Neural cell (in vitro differentiated cells): ENCODE measurements at regions not wholly inside any gene's neighbourhood (a gene's known extent, or its start where the extent isn't known, plus 50 kb on each side); places are given as distances from the start of the nearest gene placed in this dataset.

Source experiments
- EZH2 ChIP-seq: fragments of 200-600, 300-800 bp; shearing (Covaris generic), sonication (generic); IDR thresholded peaks from 2 replicates; pipeline ENCODE4 v1.6.1; 2014; ENCODE audit warnings: antibody characterized with exemption, low read length, borderline replicate concordance, mild to moderate bottlenecking; ENCODE audit not compliant: insufficient read depth, poor library complexity, severe bottlenecking
- POLR2AphosphoS5 ChIP-seq: IDR thresholded peaks from 2 replicates; pipeline ENCODE4 v1.6.1; 2012
- RAD21 ChIP-seq: fragments of 450-650 bp; conservative IDR thresholded peaks from 2 replicates; pipeline ENCODE4 v1.6.1; 2014; ENCODE audit warnings: antibody characterized with exemption, mild to moderate bottlenecking, moderate library complexity
- TAF1 ChIP-seq: IDR thresholded peaks from 2 replicates; pipeline ENCODE4 v1.6.1; 2012; ENCODE audit warnings: low read depth
- TF ChIP-seq, protein P1 (sequence below): fragments of 450-650 bp; IDR thresholded peaks from 2 replicates; pipeline ENCODE4 v1.5.1; 2014; ENCODE audit warnings: antibody characterized with exemption, mild to moderate bottlenecking, moderate library complexity; ENCODE audit not compliant: poor library complexity, severe bottlenecking
- TF ChIP-seq, protein P2 (sequence below): IDR thresholded peaks from 2 replicates; pipeline ENCODE4 v1.6.1; 2012; ENCODE audit warnings: borderline replicate concordance

DNA sequence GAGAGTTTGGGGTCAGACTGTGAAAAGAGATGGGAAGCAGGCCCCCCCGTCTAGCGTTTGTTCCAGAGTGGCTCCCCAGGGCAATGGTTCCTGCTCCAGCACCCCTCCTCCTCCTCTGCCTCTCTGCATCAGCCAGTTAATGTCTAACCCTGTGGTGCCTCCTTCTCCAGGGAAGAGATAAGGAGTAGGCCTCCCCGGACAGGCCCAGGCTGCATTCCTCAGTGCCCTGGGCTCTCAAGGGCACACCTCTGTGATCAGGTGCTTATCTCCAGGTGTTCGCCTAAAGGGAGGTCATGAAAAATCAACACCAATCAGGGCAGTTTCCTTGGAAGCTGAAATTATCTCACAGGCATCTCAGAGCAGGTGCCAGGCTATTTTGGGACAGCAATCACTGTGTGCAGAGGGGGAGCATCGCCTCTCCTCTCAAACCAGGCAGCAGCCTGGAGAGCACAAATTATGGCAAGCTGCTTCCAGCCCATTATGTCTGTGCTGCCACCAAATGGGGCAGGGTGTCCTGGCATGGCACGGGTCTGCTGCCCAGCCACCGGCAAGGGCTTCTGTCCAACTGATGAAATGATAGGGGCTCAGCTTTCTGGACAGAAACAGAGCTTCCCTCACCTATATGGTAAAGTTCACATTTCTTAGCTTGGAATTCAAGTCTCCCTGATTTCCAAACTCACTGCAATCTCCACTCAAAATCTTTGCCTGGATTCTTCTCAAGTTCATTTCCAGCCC, 255.8 kb upstream of the SLC14A2 start:
- TF ChIP-seq, protein P1, sequence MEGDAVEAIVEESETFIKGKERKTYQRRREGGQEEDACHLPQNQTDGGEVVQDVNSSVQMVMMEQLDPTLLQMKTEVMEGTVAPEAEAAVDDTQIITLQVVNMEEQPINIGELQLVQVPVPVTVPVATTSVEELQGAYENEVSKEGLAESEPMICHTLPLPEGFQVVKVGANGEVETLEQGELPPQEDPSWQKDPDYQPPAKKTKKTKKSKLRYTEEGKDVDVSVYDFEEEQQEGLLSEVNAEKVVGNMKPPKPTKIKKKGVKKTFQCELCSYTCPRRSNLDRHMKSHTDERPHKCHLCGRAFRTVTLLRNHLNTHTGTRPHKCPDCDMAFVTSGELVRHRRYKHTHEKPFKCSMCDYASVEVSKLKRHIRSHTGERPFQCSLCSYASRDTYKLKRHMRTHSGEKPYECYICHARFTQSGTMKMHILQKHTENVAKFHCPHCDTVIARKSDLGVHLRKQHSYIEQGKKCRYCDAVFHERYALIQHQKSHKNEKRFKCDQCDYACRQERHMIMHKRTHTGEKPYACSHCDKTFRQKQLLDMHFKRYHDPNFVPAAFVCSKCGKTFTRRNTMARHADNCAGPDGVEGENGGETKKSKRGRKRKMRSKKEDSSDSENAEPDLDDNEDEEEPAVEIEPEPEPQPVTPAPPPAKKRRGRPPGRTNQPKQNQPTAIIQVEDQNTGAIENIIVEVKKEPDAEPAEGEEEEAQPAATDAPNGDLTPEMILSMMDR, result no peak
- TF ChIP-seq POLR2AphosphoS5 (no peak), EZH2 (no peak), TAF1 (no peak), RAD21 (no peak)
- TF ChIP-seq, protein P2, sequence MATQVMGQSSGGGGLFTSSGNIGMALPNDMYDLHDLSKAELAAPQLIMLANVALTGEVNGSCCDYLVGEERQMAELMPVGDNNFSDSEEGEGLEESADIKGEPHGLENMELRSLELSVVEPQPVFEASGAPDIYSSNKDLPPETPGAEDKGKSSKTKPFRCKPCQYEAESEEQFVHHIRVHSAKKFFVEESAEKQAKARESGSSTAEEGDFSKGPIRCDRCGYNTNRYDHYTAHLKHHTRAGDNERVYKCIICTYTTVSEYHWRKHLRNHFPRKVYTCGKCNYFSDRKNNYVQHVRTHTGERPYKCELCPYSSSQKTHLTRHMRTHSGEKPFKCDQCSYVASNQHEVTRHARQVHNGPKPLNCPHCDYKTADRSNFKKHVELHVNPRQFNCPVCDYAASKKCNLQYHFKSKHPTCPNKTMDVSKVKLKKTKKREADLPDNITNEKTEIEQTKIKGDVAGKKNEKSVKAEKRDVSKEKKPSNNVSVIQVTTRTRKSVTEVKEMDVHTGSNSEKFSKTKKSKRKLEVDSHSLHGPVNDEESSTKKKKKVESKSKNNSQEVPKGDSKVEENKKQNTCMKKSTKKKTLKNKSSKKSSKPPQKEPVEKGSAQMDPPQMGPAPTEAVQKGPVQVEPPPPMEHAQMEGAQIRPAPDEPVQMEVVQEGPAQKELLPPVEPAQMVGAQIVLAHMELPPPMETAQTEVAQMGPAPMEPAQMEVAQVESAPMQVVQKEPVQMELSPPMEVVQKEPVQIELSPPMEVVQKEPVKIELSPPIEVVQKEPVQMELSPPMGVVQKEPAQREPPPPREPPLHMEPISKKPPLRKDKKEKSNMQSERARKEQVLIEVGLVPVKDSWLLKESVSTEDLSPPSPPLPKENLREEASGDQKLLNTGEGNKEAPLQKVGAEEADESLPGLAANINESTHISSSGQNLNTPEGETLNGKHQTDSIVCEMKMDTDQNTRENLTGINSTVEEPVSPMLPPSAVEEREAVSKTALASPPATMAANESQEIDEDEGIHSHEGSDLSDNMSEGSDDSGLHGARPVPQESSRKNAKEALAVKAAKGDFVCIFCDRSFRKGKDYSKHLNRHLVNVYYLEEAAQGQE, result no peak
